Stomach (tissue), 8 donors: ENCODE measurements at regions not wholly inside any gene's neighbourhood (a gene's known extent, or its start where the extent isn't known, plus 50 kb on each side); places are given as distances from the start of the nearest gene placed in this dataset.

Source experiments
- DNase-seq, 2 donors: peaks; one replicate each; pipeline versions ENCODE4 v3.0.0 to v3.0.0-alpha.2; 2013 to 2019
- H3K27ac ChIP-seq, 5 donors: fragments of 200-600 bp in 4 of 5; sonication (generic) in 4 of 5; one replicate each; pipeline ENCODE4 v1.5.1; 2013 to 2019; ENCODE audit warnings: mild to moderate bottlenecking in 1 of 5, moderate library complexity in 1 of 5
- H3K27me3 ChIP-seq, 3 donors: fragments of 200-600 bp; sonication (generic); one replicate each; pipeline ENCODE4 v1.5.1; 2017 to 2019; ENCODE audit warnings: mixed run types in 1 of 3
- H3K36me3 ChIP-seq, 4 donors: fragments of 200-600 bp; sonication (generic); 1 replicate in 3 of 4; 2 replicates in 1 of 4; pipeline ENCODE4 v1.5.1; 2016 to 2019
- H3K4me1 ChIP-seq, 4 donors: fragments of 200-600 bp; sonication (generic); one replicate each; pipeline ENCODE4 v1.5.1; 2016 to 2019
- H3K4me3 ChIP-seq, 4 donors: fragments of 200-600 bp; sonication (generic) in 3 of 4; one replicate each; pipeline ENCODE4 v1.5.1; 2016 to 2019; ENCODE audit warnings: mild to moderate bottlenecking in 1 of 4
- H3K9me3 ChIP-seq, 4 donors: fragments of 200-600 bp; sonication (generic); one replicate each; pipeline ENCODE4 v1.5.1; 2016 to 2019
- EP300 ChIP-seq: sonication (generic); formaldehyde crosslinking; IDR thresholded peaks from one replicate; pipeline ENCODE4 v1.6.1; 2017; ENCODE audit warnings: antibody characterized with exemption
- POLR2A ChIP-seq, 4 donors: fragments of 450-650 bp; IDR thresholded peaks; one replicate each; pipeline ENCODE4 v1.6.1; 2016; ENCODE audit warnings: antibody characterized with exemption in 4 of 4, control low read depth in 2 of 4, mild to moderate bottlenecking in 1 of 4, moderate library complexity in 1 of 4
- POLR2AphosphoS5 ChIP-seq, 3 donors: sonication (generic); formaldehyde crosslinking; IDR thresholded peaks; one replicate each; pipeline ENCODE4 v1.6.1; 2016; ENCODE audit warnings: antibody characterized with exemption in 3 of 3
- WGBS, 5 donors: extraction: QIAGEN DNeasy Blood & Tissue Kit in 3 of 5; methylation state at CpG; one replicate each; pipeline versions ENCODE4 v1.1.5 to v1.1.7; 2013 to 2018; 5-methylcytosine and 5-hydroxymethylcytosine counted together
- intact Hi-C: fragments of 100-400 bp; cut with DNase I; formaldehyde crosslinking; loops from one replicate; pipeline ENCODE4 v1.15.1; 2023; ENCODE audit warnings: low total_unique reads
- TF ChIP-seq, protein P1 (sequence below), 7 experiments: fragments of 450-650 bp in 4 of 7; fragments of 200-600 bp in 3 of 7; sonication (generic) in 3 of 7; IDR thresholded peaks; one replicate each; pipeline ENCODE4 v1.5.1; 2016 to 2019; ENCODE audit warnings: antibody characterized with exemption in 7 of 7, control low read depth in 2 of 7, mild to moderate bottlenecking in 1 of 7
- donor health status: healthy with polysubstance abuse.
- donor health status: Bipolar disorder and iron deficiency.
- donor health status: healthy.

DNA sequence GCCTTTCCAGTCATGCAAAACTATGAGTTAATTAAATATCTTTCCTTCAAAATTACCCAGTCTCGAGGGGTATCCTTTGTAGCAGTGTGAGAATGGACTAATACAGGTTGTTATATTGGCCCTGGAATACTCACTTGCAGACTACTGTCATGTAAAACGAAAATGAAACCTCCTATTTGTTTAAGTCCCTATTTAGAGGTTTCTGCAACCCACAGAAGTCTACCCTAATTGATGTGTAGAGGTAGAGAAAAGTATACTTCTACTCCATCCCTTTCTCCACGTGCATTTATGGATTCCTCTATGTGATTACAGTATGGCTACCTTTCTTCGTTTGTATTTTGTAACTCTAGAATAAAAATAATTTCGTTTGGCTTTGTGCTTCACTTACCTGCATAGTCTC, 371.1 kb downstream of the FSCB start:
- Histone ChIP-seq H3K4me1 (no peaks in the 10 kb centered on the region), H3K36me3 (no peaks in the 10 kb centered on the region), H3K9me3 (no peaks in the 10 kb centered on the region), H3K27ac (no peak overlapping the region), H3K27me3 (no peaks in the 10 kb centered on the region), H3K4me3 (no peak overlapping the region)
- no peak for TF ChIP-seq POLR2AphosphoS5 (IDR thresholded peaks at IDR 0.05)
- TF ChIP-seq EP300: no peak
- TF ChIP-seq POLR2A (IDR thresholded peaks at IDR 0.05): no peak
- TF ChIP-seq, protein P1, sequence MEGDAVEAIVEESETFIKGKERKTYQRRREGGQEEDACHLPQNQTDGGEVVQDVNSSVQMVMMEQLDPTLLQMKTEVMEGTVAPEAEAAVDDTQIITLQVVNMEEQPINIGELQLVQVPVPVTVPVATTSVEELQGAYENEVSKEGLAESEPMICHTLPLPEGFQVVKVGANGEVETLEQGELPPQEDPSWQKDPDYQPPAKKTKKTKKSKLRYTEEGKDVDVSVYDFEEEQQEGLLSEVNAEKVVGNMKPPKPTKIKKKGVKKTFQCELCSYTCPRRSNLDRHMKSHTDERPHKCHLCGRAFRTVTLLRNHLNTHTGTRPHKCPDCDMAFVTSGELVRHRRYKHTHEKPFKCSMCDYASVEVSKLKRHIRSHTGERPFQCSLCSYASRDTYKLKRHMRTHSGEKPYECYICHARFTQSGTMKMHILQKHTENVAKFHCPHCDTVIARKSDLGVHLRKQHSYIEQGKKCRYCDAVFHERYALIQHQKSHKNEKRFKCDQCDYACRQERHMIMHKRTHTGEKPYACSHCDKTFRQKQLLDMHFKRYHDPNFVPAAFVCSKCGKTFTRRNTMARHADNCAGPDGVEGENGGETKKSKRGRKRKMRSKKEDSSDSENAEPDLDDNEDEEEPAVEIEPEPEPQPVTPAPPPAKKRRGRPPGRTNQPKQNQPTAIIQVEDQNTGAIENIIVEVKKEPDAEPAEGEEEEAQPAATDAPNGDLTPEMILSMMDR (IDR thresholded peaks at IDR 0.05): no peak
- intact Hi-C loops: no loop called here
- WGBS, 5 donors: 48 to 68% (median 59%) methylated on average over 5 of the region's 5 CpGs
- no peak for DNase-seq

DNA sequence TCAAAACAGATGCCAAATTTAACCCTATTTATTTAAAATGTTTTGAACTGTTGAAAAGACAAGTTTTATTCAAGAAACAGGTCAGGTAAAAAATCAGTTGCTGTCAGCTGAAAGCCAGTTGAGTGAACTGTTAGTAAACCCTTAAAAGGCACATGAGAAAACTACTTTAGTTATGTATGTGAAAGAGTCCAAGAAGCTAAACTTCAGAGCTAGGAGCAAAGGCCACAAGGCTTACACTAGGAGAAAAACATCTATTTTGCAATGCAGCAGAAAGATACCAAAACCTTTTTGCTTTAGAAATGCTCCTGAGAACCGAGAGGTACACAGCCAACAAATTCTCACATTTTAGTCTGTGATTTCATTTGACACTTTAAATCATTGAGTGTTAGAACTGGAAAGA, 375.2 kb downstream of the FSCB start:
- DNase-seq: no peak
- Histone ChIP-seq H3K36me3 (no peaks in the 10 kb centered on the region), H3K27ac (no peak overlapping the region), H3K4me3 (no peak overlapping the region), H3K27me3 (no peaks in the 10 kb centered on the region), H3K9me3 (no peaks in the 10 kb centered on the region), H3K4me1 (no peaks in the 10 kb centered on the region)
- WGBS, 5 donors: 37 to 60% (median 45%) methylated on average over 1 of the region's 1 CpG
- TF ChIP-seq POLR2A (IDR thresholded peaks at IDR 0.05) (no peak), POLR2AphosphoS5 (IDR thresholded peaks at IDR 0.05) (no peak), EP300 (no peak)
- TF ChIP-seq, protein P1 (IDR thresholded peaks at IDR 0.05): no peak
- intact Hi-C loops: no loop called here

DNA sequence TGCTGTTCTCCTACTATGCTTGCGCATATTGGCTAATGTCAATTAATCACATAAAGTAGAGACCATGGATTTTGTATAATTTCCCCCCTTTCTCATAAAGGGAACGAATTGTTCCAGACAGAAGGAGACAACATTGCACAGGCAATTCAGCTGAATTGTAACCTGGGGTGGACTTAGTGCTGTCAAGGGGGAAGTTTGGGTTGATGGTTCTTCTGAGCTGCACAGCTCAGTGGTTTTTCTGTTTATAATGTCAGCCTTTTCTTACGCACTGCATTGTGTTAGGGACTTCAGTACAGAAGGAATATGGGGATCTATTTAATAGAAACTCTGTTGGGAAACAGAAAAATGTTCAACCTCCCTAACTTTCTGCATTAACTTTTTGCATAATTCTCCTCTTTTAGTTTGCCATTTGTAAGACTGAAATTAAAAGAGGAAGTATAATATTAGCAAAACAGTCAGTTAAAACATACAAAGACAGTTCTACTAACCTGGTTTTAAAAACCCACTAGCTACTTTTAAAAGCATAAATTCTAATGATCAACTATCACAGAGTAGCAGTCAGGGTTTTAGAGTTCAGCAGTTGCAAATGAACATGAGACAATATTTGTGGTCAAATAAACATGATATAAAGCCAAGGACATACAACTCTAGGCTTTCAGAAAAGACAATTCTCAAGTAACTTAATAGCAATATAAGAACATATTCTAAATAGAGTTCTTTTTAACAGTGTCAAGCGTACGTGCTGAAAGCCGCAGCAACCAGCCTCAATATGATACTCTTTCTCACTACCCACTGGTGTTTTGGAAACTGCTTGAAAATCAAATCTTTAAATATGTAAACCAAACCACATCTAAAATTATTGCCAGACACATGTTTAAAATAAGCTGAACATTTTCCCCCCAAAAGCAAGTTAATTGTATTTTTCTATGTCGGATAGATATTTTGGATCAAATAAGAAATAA, 393.0 kb downstream of the FSCB start:
- intact Hi-C loops: no loop called here
- no peaks in the 10 kb centered on the region for H3K4me1 ChIP-seq
- DNase-seq: no peak
- H3K36me3 ChIP-seq: no peaks in the 10 kb centered on the region
- TF ChIP-seq POLR2A (IDR thresholded peaks at IDR 0.05): no peak
- no peak for TF ChIP-seq EP300
- TF ChIP-seq, protein P1 (IDR thresholded peaks at IDR 0.05): no peak
- TF ChIP-seq POLR2AphosphoS5 (IDR thresholded peaks at IDR 0.05): no peak
- H3K27me3 ChIP-seq: no peaks in the 10 kb centered on the region
- 72 to 85% (median 80%) methylated on average over 7 of the region's 7 CpGs for WGBS, 5 donors
- no peak overlapping the region for H3K27ac ChIP-seq
- no peak overlapping the region for H3K4me3 ChIP-seq
- peaks cover 0 to 14% (median 7%) of the 10 kb centered on the region in 4 donors for H3K9me3 ChIP-seq

DNA sequence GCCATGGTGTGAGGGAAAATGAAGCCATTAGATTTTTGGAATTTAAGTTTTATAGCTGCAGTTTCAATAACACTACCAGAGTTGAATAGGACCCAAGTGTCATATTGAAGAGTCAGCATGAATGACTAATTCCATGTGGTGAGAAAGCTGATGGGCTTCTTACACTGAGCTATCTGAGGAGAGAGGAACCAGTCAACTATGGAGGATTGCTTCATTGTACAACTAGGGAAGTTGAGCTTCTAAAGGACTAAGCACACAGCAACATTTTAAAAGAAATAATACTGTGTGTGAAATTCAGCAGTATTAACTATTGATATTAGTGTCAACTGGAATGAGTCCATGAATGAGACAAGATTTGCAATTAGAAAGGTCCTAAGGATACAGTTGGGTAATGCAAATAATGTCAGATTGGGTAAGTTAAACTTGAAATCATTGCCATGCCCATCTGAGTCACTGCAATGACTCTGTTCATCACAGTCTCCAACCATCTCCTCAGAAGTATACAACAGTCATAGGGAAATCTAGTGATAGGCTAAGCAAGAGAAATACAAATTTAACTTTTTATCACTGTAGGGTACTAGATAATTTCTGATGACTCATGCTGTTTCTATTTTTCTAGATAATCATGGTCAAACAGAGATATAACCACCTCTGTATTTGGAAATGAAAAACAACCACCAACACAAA, 394.2 kb downstream of the FSCB start:
- no peak overlapping the region for H3K4me3 ChIP-seq
- intact Hi-C loops: no loop called here
- H3K9me3 ChIP-seq: peaks cover 0 to 23% (median 12%) of the 10 kb centered on the region in 4 donors
- H3K27me3 ChIP-seq: no peaks in the 10 kb centered on the region
- H3K4me1 ChIP-seq: no peaks in the 10 kb centered on the region
- TF ChIP-seq, protein P1 (IDR thresholded peaks at IDR 0.05): no peak
- TF ChIP-seq POLR2AphosphoS5 (IDR thresholded peaks at IDR 0.05) (no peak), EP300 (no peak), POLR2A (IDR thresholded peaks at IDR 0.05) (no peak)
- no peak for DNase-seq
- H3K27ac ChIP-seq: no peak overlapping the region
- no peaks in the 10 kb centered on the region for H3K36me3 ChIP-seq
